ENCODE measurements at regions not wholly inside any gene's neighbourhood (a gene's known extent, or its start where the extent isn't known, plus 50 kb on each side); places are given as distances from the start of the nearest gene placed in this dataset.
"Not testable (repeated sequence)": the region's sequence is repeated elsewhere in the genome, so short reads cannot be mapped to it uniquely, and the experiment has no call there.

DNA sequence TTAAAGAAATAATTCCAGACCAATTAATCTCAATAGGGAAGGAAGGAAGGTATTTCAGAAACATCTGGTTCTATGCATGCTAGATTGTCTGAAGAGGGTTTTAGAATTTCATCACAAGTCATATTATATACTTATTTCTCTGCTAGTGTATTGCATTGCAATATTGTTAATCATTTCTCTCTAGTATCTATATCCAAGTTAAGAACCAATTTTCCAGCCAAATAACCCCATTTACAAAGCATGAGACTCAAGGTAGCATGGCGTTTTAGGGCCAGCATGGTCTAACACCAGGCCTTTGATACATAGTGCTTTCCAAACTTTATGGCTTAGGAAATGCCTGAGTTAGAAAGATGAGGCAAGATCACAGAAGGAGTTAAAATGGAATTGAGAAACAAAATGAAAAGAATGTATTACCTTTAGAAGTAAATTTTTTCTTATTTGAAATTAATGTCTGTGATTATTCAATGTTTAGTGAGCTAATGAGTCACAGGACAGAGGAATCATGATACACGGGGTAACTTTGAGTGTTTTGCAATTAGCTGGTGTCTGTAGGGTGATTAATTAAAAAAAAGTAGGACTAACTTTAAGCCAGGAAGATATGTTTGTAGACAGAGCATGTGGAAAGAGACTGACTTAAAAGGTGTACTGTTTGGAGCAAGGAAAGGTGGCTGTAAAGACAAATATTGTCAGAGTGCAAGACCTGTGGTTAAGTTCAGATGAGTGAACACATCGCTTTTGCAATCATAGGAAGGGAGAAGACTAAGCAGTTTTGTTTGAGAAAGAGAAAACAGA, 1006.2 kb upstream of the CITED2 start:
- no peaks in the 10 kb centered on the region for H3K9me3 ChIP-seq (ENCODE audit: severe bottlenecking)
- peak; percentile 45; the same call in 2 of the 3 replicates for ATAC-seq (ENCODE audit: low read depth)
- TF ChIP-seq, protein P1, sequence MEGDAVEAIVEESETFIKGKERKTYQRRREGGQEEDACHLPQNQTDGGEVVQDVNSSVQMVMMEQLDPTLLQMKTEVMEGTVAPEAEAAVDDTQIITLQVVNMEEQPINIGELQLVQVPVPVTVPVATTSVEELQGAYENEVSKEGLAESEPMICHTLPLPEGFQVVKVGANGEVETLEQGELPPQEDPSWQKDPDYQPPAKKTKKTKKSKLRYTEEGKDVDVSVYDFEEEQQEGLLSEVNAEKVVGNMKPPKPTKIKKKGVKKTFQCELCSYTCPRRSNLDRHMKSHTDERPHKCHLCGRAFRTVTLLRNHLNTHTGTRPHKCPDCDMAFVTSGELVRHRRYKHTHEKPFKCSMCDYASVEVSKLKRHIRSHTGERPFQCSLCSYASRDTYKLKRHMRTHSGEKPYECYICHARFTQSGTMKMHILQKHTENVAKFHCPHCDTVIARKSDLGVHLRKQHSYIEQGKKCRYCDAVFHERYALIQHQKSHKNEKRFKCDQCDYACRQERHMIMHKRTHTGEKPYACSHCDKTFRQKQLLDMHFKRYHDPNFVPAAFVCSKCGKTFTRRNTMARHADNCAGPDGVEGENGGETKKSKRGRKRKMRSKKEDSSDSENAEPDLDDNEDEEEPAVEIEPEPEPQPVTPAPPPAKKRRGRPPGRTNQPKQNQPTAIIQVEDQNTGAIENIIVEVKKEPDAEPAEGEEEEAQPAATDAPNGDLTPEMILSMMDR (IDR thresholded peaks at IDR 0.05; ENCODE audit: poor library complexity, severe bottlenecking) = no peak
- no peak overlapping the region for H3K27ac ChIP-seq (ENCODE audit: poor library complexity, severe bottlenecking)
- H3K4me3 ChIP-seq (ENCODE audit: severe bottlenecking) = no peak overlapping the region
- peaks cover 12% of the 10 kb centered on the region for H3K4me1 ChIP-seq (ENCODE audit: insufficient read depth, poor library complexity, severe bottlenecking)
- no peaks in the 10 kb centered on the region for H3K27me3 ChIP-seq (ENCODE audit: insufficient read depth, poor library complexity, severe bottlenecking)
- no peak for DNase-seq (ENCODE audit: low spot score)
- no peaks in the 10 kb centered on the region for H3K36me3 ChIP-seq (ENCODE audit: low read depth)

DNA sequence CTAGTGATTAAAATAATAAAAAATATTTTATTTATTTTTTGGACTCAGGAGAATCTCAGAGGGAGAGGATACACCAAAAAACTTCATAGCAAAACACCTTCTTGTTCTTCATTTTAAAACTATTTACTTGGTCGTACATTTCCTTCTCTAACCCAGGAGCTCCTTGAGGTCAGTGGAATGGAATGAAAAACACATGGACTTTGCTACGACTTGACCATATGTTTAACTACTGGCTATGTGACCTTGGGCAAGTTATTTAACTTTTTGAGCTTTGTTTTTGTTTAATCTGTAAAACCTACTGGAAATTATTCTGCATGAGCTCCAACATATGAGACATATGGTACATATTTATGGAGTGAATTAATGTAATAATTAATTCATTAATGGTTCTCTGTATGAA, 1005.5 kb upstream of the CITED2 start:
- Histone ChIP-seq H3K9me3 (ENCODE audit: severe bottlenecking) (no peaks in the 10 kb centered on the region), H3K27me3 (ENCODE audit: insufficient read depth, poor library complexity, severe bottlenecking) (no peaks in the 10 kb centered on the region), H3K4me3 (ENCODE audit: severe bottlenecking) (no peak overlapping the region), H3K4me1 (ENCODE audit: insufficient read depth, poor library complexity, severe bottlenecking) (peaks cover 12% of the 10 kb centered on the region), H3K27ac (ENCODE audit: poor library complexity, severe bottlenecking) (no peak overlapping the region), H3K36me3 (ENCODE audit: low read depth) (no peaks in the 10 kb centered on the region)
- TF ChIP-seq, protein P1 (IDR thresholded peaks at IDR 0.05; ENCODE audit: poor library complexity, severe bottlenecking) = no peak
- ATAC-seq (ENCODE audit: low read depth) (no peak), DNase-seq (ENCODE audit: low spot score) (no peak)

DNA sequence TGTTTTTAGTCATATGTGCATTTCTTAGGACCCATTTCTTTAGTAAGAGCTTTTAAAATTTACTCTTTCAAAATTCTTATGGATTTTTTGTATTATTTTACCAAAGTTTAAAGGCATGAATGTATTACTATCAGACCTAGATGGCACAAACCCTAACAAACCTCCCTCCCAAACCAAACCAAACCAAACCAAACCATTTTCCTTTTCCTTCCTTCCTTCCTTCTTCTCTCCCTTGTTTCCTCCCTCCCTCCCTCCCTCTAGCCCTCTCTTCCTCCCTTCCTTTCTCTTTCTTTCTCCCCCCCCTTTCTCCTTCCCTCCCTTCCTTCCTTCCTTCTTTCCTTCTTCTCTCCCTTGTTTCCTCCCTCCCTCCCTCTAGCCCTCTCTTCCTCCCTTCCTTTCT, 1001.8 kb upstream of the CITED2 start:
- H3K4me3 ChIP-seq (ENCODE audit: severe bottlenecking) = no peak overlapping the region
- no peaks in the 10 kb centered on the region for H3K27me3 ChIP-seq (ENCODE audit: insufficient read depth, poor library complexity, severe bottlenecking)
- no peak overlapping the region for H3K27ac ChIP-seq (ENCODE audit: poor library complexity, severe bottlenecking)
- DNase-seq (ENCODE audit: low spot score) (no peak), ATAC-seq (ENCODE audit: low read depth) (no peak)
- no peaks in the 10 kb centered on the region for H3K9me3 ChIP-seq (ENCODE audit: severe bottlenecking)
- H3K36me3 ChIP-seq (ENCODE audit: low read depth) = no peaks in the 10 kb centered on the region
- TF ChIP-seq, protein P1 (IDR thresholded peaks at IDR 0.05; ENCODE audit: poor library complexity, severe bottlenecking) = no peak
- H3K4me1 ChIP-seq (ENCODE audit: insufficient read depth, poor library complexity, severe bottlenecking) = peaks cover 10% of the 10 kb centered on the region

DNA sequence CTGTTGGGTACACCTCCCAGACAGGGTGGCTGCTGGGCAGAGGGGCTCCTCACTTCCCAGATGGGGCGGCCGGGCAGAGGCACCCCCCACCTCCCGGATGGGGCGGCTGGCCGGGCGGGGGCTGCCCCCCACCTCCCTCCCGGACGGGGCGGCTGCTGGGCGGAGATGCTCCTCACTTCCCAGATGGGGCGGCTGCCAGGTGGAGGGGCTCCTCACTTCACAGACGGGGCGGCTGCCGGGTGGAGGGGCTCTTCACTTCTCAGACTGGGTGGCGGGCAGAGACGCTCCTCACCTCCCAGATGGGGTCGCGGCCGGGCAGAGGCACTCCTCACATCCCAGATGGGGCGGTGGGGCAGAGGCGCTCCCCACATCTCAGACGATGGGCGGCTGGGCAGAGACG, 999.3 kb upstream of the CITED2 start:
- H3K4me3 ChIP-seq (ENCODE audit: severe bottlenecking); H3K4me1 ChIP-seq (ENCODE audit: insufficient read depth, poor library complexity, severe bottlenecking); H3K27ac ChIP-seq (ENCODE audit: poor library complexity, severe bottlenecking); H3K27me3 ChIP-seq (ENCODE audit: insufficient read depth, poor library complexity, severe bottlenecking); DNase-seq (ENCODE audit: low spot score); H3K36me3 ChIP-seq (ENCODE audit: low read depth); ATAC-seq (ENCODE audit: low read depth); H3K9me3 ChIP-seq (ENCODE audit: severe bottlenecking): not testable (repeated sequence)

DNA sequence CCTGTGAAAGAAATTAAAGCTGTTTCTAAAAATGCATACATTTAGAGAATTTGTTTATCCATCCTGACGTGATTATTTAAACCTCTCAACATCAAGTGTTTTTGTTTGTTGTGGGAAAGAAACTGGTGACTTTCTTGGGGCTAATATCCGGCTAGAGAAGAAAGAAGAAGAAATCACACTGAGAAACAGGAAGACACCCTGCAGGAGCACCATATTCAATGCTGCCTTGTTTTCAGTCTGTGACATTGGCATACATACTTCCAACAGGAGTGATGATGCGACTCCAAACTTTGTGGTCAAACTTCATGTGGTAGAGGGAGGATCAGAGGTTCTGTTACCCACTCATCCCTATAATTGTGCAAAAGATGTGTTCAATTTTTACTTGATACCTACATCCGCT, 997.6 kb upstream of the CITED2 start:
- ATAC-seq (ENCODE audit: low read depth) (no peak), DNase-seq (ENCODE audit: low spot score) (no peak)
- no peak overlapping the region for H3K27ac ChIP-seq (ENCODE audit: poor library complexity, severe bottlenecking)
- H3K9me3 ChIP-seq (ENCODE audit: severe bottlenecking) = no peaks in the 10 kb centered on the region
- H3K4me3 ChIP-seq (ENCODE audit: severe bottlenecking) = no peak overlapping the region
- H3K4me1 ChIP-seq (ENCODE audit: insufficient read depth, poor library complexity, severe bottlenecking) = peaks cover 3% of the 10 kb centered on the region
- TF ChIP-seq, protein P1 (IDR thresholded peaks at IDR 0.05; ENCODE audit: poor library complexity, severe bottlenecking) = no peak
- no peaks in the 10 kb centered on the region for H3K27me3 ChIP-seq (ENCODE audit: insufficient read depth, poor library complexity, severe bottlenecking)
- no peaks in the 10 kb centered on the region for H3K36me3 ChIP-seq (ENCODE audit: low read depth)

Data from RWPE2 (cell line).